ENCODE measurements at regions not wholly inside any gene's neighbourhood (a gene's known extent, or its start where the extent isn't known, plus 50 kb on each side); places are given as distances from the start of the nearest gene placed in this dataset.
"Not testable (repeated sequence)": the region's sequence is repeated elsewhere in the genome, so short reads cannot be mapped to it uniquely, and the experiment has no call there.

GRCh38 chr2:217351378-217351777 is 491.5 kb upstream of the TNP1 start:
- no peak overlapping the region for H2AK5ac ChIP-seq (ENCODE audit: low read length)
- no peak overlapping the region for H3K27ac ChIP-seq (ENCODE audit: low read depth, low read length)
- no peak overlapping the region for H3K4me3 ChIP-seq (ENCODE audit: low read depth, low read length)
- no peak for DNase-seq
- H3K14ac ChIP-seq (ENCODE audit: low read length), result no peak overlapping the region
- no peak overlapping the region for H4K91ac ChIP-seq (ENCODE audit: low read depth, low read length)
- no CpG with 5 or more reads among the region's 5 CpGs for WGBS (ENCODE audit: extremely low coverage, insufficient coverage, insufficient read length)
- no peaks in the 10 kb centered on the region for H3K36me3 ChIP-seq (ENCODE audit: control insufficient read depth in 1 of 2, insufficient read depth in 2 of 2, low read length in 2 of 2)
- H3K18ac ChIP-seq (ENCODE audit: low read length), result no peak overlapping the region
- no peak overlapping the region for H4K12ac ChIP-seq (ENCODE audit: low read depth, low read length)
- H3K79me1 ChIP-seq (ENCODE audit: low read length), result no peaks in the 10 kb centered on the region
- H2BK12ac ChIP-seq (ENCODE audit: low read length), result no peak overlapping the region
- no peaks in the 10 kb centered on the region for H3K79me2 ChIP-seq (ENCODE audit: control insufficient read depth, insufficient read depth, low read length, poor library complexity)
- H3K4me2 ChIP-seq (ENCODE audit: low read length), result no peak overlapping the region
- H3K4ac ChIP-seq (ENCODE audit: low read depth, low read length), result no peak overlapping the region
- peaks cover 2% of the 10 kb centered on the region for H3K9me3 ChIP-seq (ENCODE audit: insufficient read depth, low read depth, low read length)
- no peak overlapping the region for H3K23ac ChIP-seq (ENCODE audit: low read length)
- H3K4me1 ChIP-seq (ENCODE audit: control insufficient read depth in 1 of 2, insufficient read depth in 2 of 2, low read length in 2 of 2), result peaks cover 0 to 6% of the 10 kb centered on the region in 2 experiments
- H4K8ac ChIP-seq (ENCODE audit: low read depth, low read length), result no peak overlapping the region
- H2BK5ac ChIP-seq (ENCODE audit: low read depth, low read length, poor library complexity), result no peak overlapping the region
- no peak overlapping the region for H2AFZ ChIP-seq (ENCODE audit: insufficient read depth, low read length, poor library complexity)
- H3K9ac ChIP-seq (ENCODE audit: low read length), result no peak overlapping the region
- H2BK120ac ChIP-seq (ENCODE audit: insufficient read depth, low read length, poor library complexity), result no peak overlapping the region
- H3K27me3 ChIP-seq (ENCODE audit: insufficient read depth, low read length), result no peaks in the 10 kb centered on the region

- no peak overlapping the region for H3K23ac ChIP-seq (ENCODE audit: low read length)
- WGBS (ENCODE audit: extremely low coverage, insufficient coverage, insufficient read length), result no CpG with 5 or more reads among the region's 1 CpG
- no peak overlapping the region for H3K4ac ChIP-seq (ENCODE audit: low read depth, low read length)
- no peak overlapping the region for H2AFZ ChIP-seq (ENCODE audit: insufficient read depth, low read length, poor library complexity)
- H4K91ac ChIP-seq (ENCODE audit: low read depth, low read length), result no peak overlapping the region
- no peaks in the 10 kb centered on the region for H3K79me1 ChIP-seq (ENCODE audit: low read length)
- H3K36me3 ChIP-seq (ENCODE audit: control insufficient read depth in 1 of 2, insufficient read depth in 2 of 2, low read length in 2 of 2), result no peaks in the 10 kb centered on the region
- H3K18ac ChIP-seq (ENCODE audit: low read length), result no peak overlapping the region
- H3K4me1 ChIP-seq (ENCODE audit: control insufficient read depth in 1 of 2, insufficient read depth in 2 of 2, low read length in 2 of 2), result peaks cover 0 to under 1% of the 10 kb centered on the region in 2 experiments
- H2AK5ac ChIP-seq (ENCODE audit: low read length), result no peak overlapping the region
- no peak overlapping the region for H3K4me3 ChIP-seq (ENCODE audit: low read depth, low read length)
- no peak overlapping the region for H3K14ac ChIP-seq (ENCODE audit: low read length)
- no peak overlapping the region for H2BK120ac ChIP-seq (ENCODE audit: insufficient read depth, low read length, poor library complexity)
- no peaks in the 10 kb centered on the region for H3K79me2 ChIP-seq (ENCODE audit: control insufficient read depth, insufficient read depth, low read length, poor library complexity)
- no peaks in the 10 kb centered on the region for H3K27me3 ChIP-seq (ENCODE audit: insufficient read depth, low read length)
- H2BK5ac ChIP-seq (ENCODE audit: low read depth, low read length, poor library complexity), result no peak overlapping the region
- no peak overlapping the region for H4K8ac ChIP-seq (ENCODE audit: low read depth, low read length)
- no peak overlapping the region for H4K12ac ChIP-seq (ENCODE audit: low read depth, low read length)
- no peak overlapping the region for H3K9ac ChIP-seq (ENCODE audit: low read length)
- H3K4me2 ChIP-seq (ENCODE audit: low read length), result no peak overlapping the region
- H2BK12ac ChIP-seq (ENCODE audit: low read length), result no peak overlapping the region
- no peak overlapping the region for H3K27ac ChIP-seq (ENCODE audit: low read depth, low read length)
- peaks cover 2% of the 10 kb centered on the region for H3K9me3 ChIP-seq (ENCODE audit: insufficient read depth, low read depth, low read length)
- no peak for DNase-seq
Observed at GRCh38 chr2:217349251-217349650, 489.4 kb upstream of the TNP1 start.

- H3K9ac ChIP-seq (ENCODE audit: low read length); H3K23ac ChIP-seq (ENCODE audit: low read length); H3K9me3 ChIP-seq (ENCODE audit: insufficient read depth, low read depth, low read length); H3K36me3 ChIP-seq (ENCODE audit: control insufficient read depth in 1 of 2, insufficient read depth in 2 of 2, low read length in 2 of 2); H3K27me3 ChIP-seq (ENCODE audit: insufficient read depth, low read length); H3K27ac ChIP-seq (ENCODE audit: low read depth, low read length); H3K4me3 ChIP-seq (ENCODE audit: low read depth, low read length); H4K12ac ChIP-seq (ENCODE audit: low read depth, low read length); H3K79me1 ChIP-seq (ENCODE audit: low read length); H2AK5ac ChIP-seq (ENCODE audit: low read length); H2AFZ ChIP-seq (ENCODE audit: insufficient read depth, low read length, poor library complexity); DNase-seq; H4K91ac ChIP-seq (ENCODE audit: low read depth, low read length); H3K4me2 ChIP-seq (ENCODE audit: low read length); H2BK5ac ChIP-seq (ENCODE audit: low read depth, low read length, poor library complexity); H3K4me1 ChIP-seq (ENCODE audit: control insufficient read depth in 1 of 2, insufficient read depth in 2 of 2, low read length in 2 of 2); H2BK12ac ChIP-seq (ENCODE audit: low read length); H3K18ac ChIP-seq (ENCODE audit: low read length); H3K14ac ChIP-seq (ENCODE audit: low read length); H3K79me2 ChIP-seq (ENCODE audit: control insufficient read depth, insufficient read depth, low read length, poor library complexity); H2BK120ac ChIP-seq (ENCODE audit: insufficient read depth, low read length, poor library complexity); H3K4ac ChIP-seq (ENCODE audit: low read depth, low read length); H4K8ac ChIP-seq (ENCODE audit: low read depth, low read length): not testable (repeated sequence)
- WGBS (ENCODE audit: extremely low coverage, insufficient coverage, insufficient read length), result no CpG with 5 or more reads among the region's 3 CpGs
Observed at GRCh38 chr2:217347630-217348029, 487.8 kb upstream of the TNP1 start.

GRCh38 chr2:217346043-217346442 is 486.2 kb upstream of the TNP1 start:
- H3K9me3 ChIP-seq (ENCODE audit: insufficient read depth, low read depth, low read length); H3K23ac ChIP-seq (ENCODE audit: low read length); H3K27ac ChIP-seq (ENCODE audit: low read depth, low read length); H4K8ac ChIP-seq (ENCODE audit: low read depth, low read length); H2AFZ ChIP-seq (ENCODE audit: insufficient read depth, low read length, poor library complexity); H3K79me2 ChIP-seq (ENCODE audit: control insufficient read depth, insufficient read depth, low read length, poor library complexity); H3K9ac ChIP-seq (ENCODE audit: low read length); H2BK120ac ChIP-seq (ENCODE audit: insufficient read depth, low read length, poor library complexity); H3K18ac ChIP-seq (ENCODE audit: low read length); H2BK5ac ChIP-seq (ENCODE audit: low read depth, low read length, poor library complexity); H3K36me3 ChIP-seq (ENCODE audit: control insufficient read depth in 1 of 2, insufficient read depth in 2 of 2, low read length in 2 of 2); H2BK12ac ChIP-seq (ENCODE audit: low read length); H3K79me1 ChIP-seq (ENCODE audit: low read length); H3K14ac ChIP-seq (ENCODE audit: low read length); H3K4me3 ChIP-seq (ENCODE audit: low read depth, low read length); H3K4ac ChIP-seq (ENCODE audit: low read depth, low read length); H4K91ac ChIP-seq (ENCODE audit: low read depth, low read length); H3K27me3 ChIP-seq (ENCODE audit: insufficient read depth, low read length); H4K12ac ChIP-seq (ENCODE audit: low read depth, low read length); H3K4me2 ChIP-seq (ENCODE audit: low read length); H2AK5ac ChIP-seq (ENCODE audit: low read length); H3K4me1 ChIP-seq (ENCODE audit: control insufficient read depth in 1 of 2, insufficient read depth in 2 of 2, low read length in 2 of 2); DNase-seq: not testable (repeated sequence)
- WGBS (ENCODE audit: extremely low coverage, insufficient coverage, insufficient read length), result no CpG with 5 or more reads among the region's 1 CpG
